ENCODE measurements at regions not wholly inside any gene's neighbourhood (a gene's known extent, or its start where the extent isn't known, plus 50 kb on each side); places are given as distances from the start of the nearest gene placed in this dataset.

DNA sequence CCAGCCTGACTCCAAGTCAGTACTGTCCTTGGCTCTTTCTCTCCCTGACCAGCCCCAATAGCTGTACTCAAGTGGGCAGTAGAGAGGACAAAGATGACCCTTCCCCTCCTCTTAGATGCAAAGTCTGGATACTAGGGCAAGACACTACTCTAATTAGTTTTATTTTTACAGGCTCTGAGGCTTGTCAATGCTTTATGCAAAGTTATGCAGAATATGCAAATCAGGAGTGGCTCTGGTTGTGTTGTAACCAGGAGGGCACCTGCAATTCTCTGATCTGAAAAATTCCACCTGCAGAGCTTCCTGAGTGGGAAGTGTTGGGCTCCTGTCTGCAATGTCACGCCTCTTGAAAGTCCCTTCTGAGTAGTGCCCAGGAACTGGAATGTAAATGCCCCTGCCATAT is 201.5 kb downstream of the RGS3 start:
- no peak overlapping the region for H3K4me2 ChIP-seq (ENCODE audit: low read length)
- no peaks in the 10 kb centered on the region for H3K9me2 ChIP-seq (ENCODE audit: insufficient read depth, low read length)
- H3K36me3 ChIP-seq (ENCODE audit: insufficient read depth, low read length), result no peaks in the 10 kb centered on the region
- no peaks in the 10 kb centered on the region for H3K9me3 ChIP-seq (ENCODE audit: low read length)
- no peaks in the 10 kb centered on the region for H4K20me1 ChIP-seq (ENCODE audit: insufficient read depth, low read length)
- intact Hi-C loops (cut with micrococcal nuclease; ENCODE audit: unreplicated experiment), result no loop called here
- no peak for DNase-seq (ENCODE audit: low spot score)
- CTCF ChIA-PET (ENCODE audit: unreplicated experiment), result no interaction called here
- H2AFZ ChIP-seq (ENCODE audit: low read length), result no peak overlapping the region
- no peaks in the 10 kb centered on the region for H3K79me2 ChIP-seq (ENCODE audit: insufficient read depth, low read depth, low read length)
- no peak overlapping the region for H3K27ac ChIP-seq (ENCODE audit: low read depth, low read length, poor library complexity, severe bottlenecking)
- no TSS peak for BruUV-seq (replicated peaks)
- POLR2A ChIA-PET, result interaction anchor here (0.9 kb wide), 1 partner anchor 9 kb away, joined by 4 read pairs; no protein-coding TSS in a partner anchor
- TF ChIP-seq EZH2phosphoT487 (IDR thresholded peaks at IDR 0.05; ENCODE audit: borderline replicate concordance, low read depth, low read length), result no peak
- no peak overlapping the region for H3K4me3 ChIP-seq (ENCODE audit: low read depth, low read length, poor library complexity, severe bottlenecking)
- no peaks in the 10 kb centered on the region for H3K4me1 ChIP-seq (ENCODE audit: insufficient read depth, low read length, poor library complexity, severe bottlenecking)

GRCh38 chr9:113665756-113666155 is 202.2 kb downstream of the RGS3 start:
- no peaks in the 10 kb centered on the region for H4K20me1 ChIP-seq (ENCODE audit: insufficient read depth, low read length)
- H3K4me1 ChIP-seq (ENCODE audit: insufficient read depth, low read length, poor library complexity, severe bottlenecking), result no peaks in the 10 kb centered on the region
- BruUV-seq (replicated peaks), result no TSS peak
- no peak overlapping the region for H3K4me3 ChIP-seq (ENCODE audit: low read depth, low read length, poor library complexity, severe bottlenecking)
- intact Hi-C loops (cut with micrococcal nuclease; ENCODE audit: unreplicated experiment), result no loop called here
- no peaks in the 10 kb centered on the region for H3K36me3 ChIP-seq (ENCODE audit: insufficient read depth, low read length)
- ChIA-PET POLR2A (interaction anchor here (0.9 to 1.3 kb wide), 2 partner anchors 8 to 13 kb away, joined by 4 to 5 read pairs; no protein-coding TSS in a partner anchor), CTCF (ENCODE audit: unreplicated experiment) (no interaction called here)
- H3K27ac ChIP-seq (ENCODE audit: low read depth, low read length, poor library complexity, severe bottlenecking), result no peak overlapping the region
- H3K4me2 ChIP-seq (ENCODE audit: low read length), result no peak overlapping the region
- TF ChIP-seq, protein P1, sequence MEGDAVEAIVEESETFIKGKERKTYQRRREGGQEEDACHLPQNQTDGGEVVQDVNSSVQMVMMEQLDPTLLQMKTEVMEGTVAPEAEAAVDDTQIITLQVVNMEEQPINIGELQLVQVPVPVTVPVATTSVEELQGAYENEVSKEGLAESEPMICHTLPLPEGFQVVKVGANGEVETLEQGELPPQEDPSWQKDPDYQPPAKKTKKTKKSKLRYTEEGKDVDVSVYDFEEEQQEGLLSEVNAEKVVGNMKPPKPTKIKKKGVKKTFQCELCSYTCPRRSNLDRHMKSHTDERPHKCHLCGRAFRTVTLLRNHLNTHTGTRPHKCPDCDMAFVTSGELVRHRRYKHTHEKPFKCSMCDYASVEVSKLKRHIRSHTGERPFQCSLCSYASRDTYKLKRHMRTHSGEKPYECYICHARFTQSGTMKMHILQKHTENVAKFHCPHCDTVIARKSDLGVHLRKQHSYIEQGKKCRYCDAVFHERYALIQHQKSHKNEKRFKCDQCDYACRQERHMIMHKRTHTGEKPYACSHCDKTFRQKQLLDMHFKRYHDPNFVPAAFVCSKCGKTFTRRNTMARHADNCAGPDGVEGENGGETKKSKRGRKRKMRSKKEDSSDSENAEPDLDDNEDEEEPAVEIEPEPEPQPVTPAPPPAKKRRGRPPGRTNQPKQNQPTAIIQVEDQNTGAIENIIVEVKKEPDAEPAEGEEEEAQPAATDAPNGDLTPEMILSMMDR (conservative IDR thresholded peaks at IDR 0.05; ENCODE audit: low read length), result no peak
- no peak for TF ChIP-seq EZH2phosphoT487 (IDR thresholded peaks at IDR 0.05; ENCODE audit: borderline replicate concordance, low read depth, low read length)
- H3K9me2 ChIP-seq (ENCODE audit: insufficient read depth, low read length), result no peaks in the 10 kb centered on the region
- H3K9me3 ChIP-seq (ENCODE audit: low read length), result no peaks in the 10 kb centered on the region
- no peaks in the 10 kb centered on the region for H3K79me2 ChIP-seq (ENCODE audit: insufficient read depth, low read depth, low read length)
- H2AFZ ChIP-seq (ENCODE audit: low read length), result no peak overlapping the region
- DNase-seq (ENCODE audit: low spot score), result no peak

- no peaks in the 10 kb centered on the region for H3K36me3 ChIP-seq (ENCODE audit: insufficient read depth, low read length)
- TF ChIP-seq, protein P1 (conservative IDR thresholded peaks at IDR 0.05; ENCODE audit: low read length), result no peak
- no peak for TF ChIP-seq EZH2phosphoT487 (IDR thresholded peaks at IDR 0.05; ENCODE audit: borderline replicate concordance, low read depth, low read length)
- H4K20me1 ChIP-seq (ENCODE audit: insufficient read depth, low read length), result no peaks in the 10 kb centered on the region
- POLR2A ChIA-PET, result interaction anchor here (0.6 kb wide), 1 partner anchor 882 kb away, joined by 3 read pairs; no protein-coding TSS in a partner anchor
- no peaks in the 10 kb centered on the region for H3K9me3 ChIP-seq (ENCODE audit: low read length)
- H3K4me2 ChIP-seq (ENCODE audit: low read length), result no peak overlapping the region
- BruUV-seq (replicated peaks), result no TSS peak
- DNase-seq (ENCODE audit: low spot score), result no peak
- H3K27ac ChIP-seq (ENCODE audit: low read depth, low read length, poor library complexity, severe bottlenecking), result no peak overlapping the region
- H3K9me2 ChIP-seq (ENCODE audit: insufficient read depth, low read length), result no peaks in the 10 kb centered on the region
- H2AFZ ChIP-seq (ENCODE audit: low read length), result no peak overlapping the region
- CTCF ChIA-PET (ENCODE audit: unreplicated experiment), result no interaction called here
- H3K4me1 ChIP-seq (ENCODE audit: insufficient read depth, low read length, poor library complexity, severe bottlenecking), result no peaks in the 10 kb centered on the region
- no peaks in the 10 kb centered on the region for H3K79me2 ChIP-seq (ENCODE audit: insufficient read depth, low read depth, low read length)
- H3K4me3 ChIP-seq (ENCODE audit: low read depth, low read length, poor library complexity, severe bottlenecking), result no peak overlapping the region
- intact Hi-C loops (cut with micrococcal nuclease; ENCODE audit: unreplicated experiment), result no loop called here
These were observed 204.5 kb downstream of the RGS3 start for GRCh38 chr9:113668061-113668460.
